Panc1 (cell line): ENCODE measurements at regions not wholly inside any gene's neighbourhood (a gene's known extent, or its start where the extent isn't known, plus 50 kb on each side); places are given as distances from the start of the nearest gene placed in this dataset.

Experiments
- CTCF ChIP-seq: fragments of 450-650 bp; IDR thresholded peaks from 2 replicates; pipeline ENCODE4 v1.5.1; 2017; ENCODE audit warnings: mild to moderate bottlenecking
- POLR2AphosphoS5 ChIP-seq: IDR thresholded peaks from 2 replicates; pipeline ENCODE4 v1.6.1; 2012; ENCODE audit warnings: mild to moderate bottlenecking, low read depth, low read length, moderate library complexity
- REST ChIP-seq, 2 experiments: IDR thresholded peaks; 2 replicates each; pipeline ENCODE4 v1.6.1; 2011 to 2012; ENCODE audit warnings: low read depth in 2 of 2, control low read depth in 1 of 2, low read length in 1 of 2, mild to moderate bottlenecking in 1 of 2, moderate library complexity in 1 of 2; ENCODE audit not compliant: insufficient read depth in 1 of 2
- SIN3A ChIP-seq: IDR thresholded peaks from 2 replicates; pipeline ENCODE4 v1.6.1; 2012; ENCODE audit warnings: low read depth, mild to moderate bottlenecking, low read length, moderate library complexity, borderline replicate concordance; ENCODE audit not compliant: insufficient read depth

- TF ChIP-seq CTCF (no peak), SIN3A (no peak), POLR2AphosphoS5 (no peak), REST (IDR thresholded peaks at IDR 0.05; ENCODE audit: insufficient read depth in 1 of 2, low read depth in 2 of 2, low read length in 1 of 2) (no peak)
Observed at GRCh38 chr1:229810961-229811360, 184.9 kb downstream of the URB2 start.
